H9 (cell line): ENCODE measurements at regions not wholly inside any gene's neighbourhood (a gene's known extent, or its start where the extent isn't known, plus 50 kb on each side); places are given as distances from the start of the nearest gene placed in this dataset.

Experiments
- DNase-seq: peaks from one replicate; pipeline ENCODE4 v3.0.0-alpha.2; 2017
- H2AFZ ChIP-seq: one replicate; pipeline ENCODE4 v1.6.1; 2013; ENCODE audit warnings: mild to moderate bottlenecking, low read length, control low read depth, moderate library complexity
- H2AK5ac ChIP-seq: 2 replicates; pipeline ENCODE4 v1.6.1; 2013; ENCODE audit warnings: low read length, control low read depth, mixed read lengths; ENCODE audit not compliant: insufficient read length
- H2BK120ac ChIP-seq: one replicate; pipeline ENCODE4 v1.6.1; 2013; ENCODE audit warnings: low read depth, mild to moderate bottlenecking, low read length, control low read depth, inconsistent platforms; ENCODE audit not compliant: poor library complexity, severe bottlenecking
- H2BK12ac ChIP-seq: 2 replicates; pipeline ENCODE4 v1.6.1; 2013; ENCODE audit warnings: low read length, control low read depth, mixed read lengths, low read depth; ENCODE audit not compliant: insufficient read length
- H2BK15ac ChIP-seq: 2 replicates; pipeline ENCODE4 v1.6.1; 2013; ENCODE audit warnings: low read depth, low read length, control low read depth
- H2BK20ac ChIP-seq: one replicate; pipeline ENCODE4 v1.6.1; 2013; ENCODE audit warnings: low read depth, mild to moderate bottlenecking, low read length, control low read depth, inconsistent platforms; ENCODE audit not compliant: poor library complexity, severe bottlenecking
- H2BK5ac ChIP-seq: 2 replicates; pipeline ENCODE4 v1.6.1; 2013; ENCODE audit warnings: low read length, control low read depth, mixed read lengths; ENCODE audit not compliant: insufficient read length
- H3K14ac ChIP-seq: 2 replicates; pipeline ENCODE4 v1.6.1; 2013; ENCODE audit warnings: low read length, control low read depth; ENCODE audit not compliant: insufficient read depth
- H3K18ac ChIP-seq: 2 replicates; pipeline ENCODE4 v1.6.1; 2013; ENCODE audit warnings: low read depth, mild to moderate bottlenecking, mixed read lengths, low read length, control low read depth; ENCODE audit not compliant: insufficient read length
- H3K23ac ChIP-seq: 2 replicates; pipeline ENCODE4 v1.6.1; 2013; ENCODE audit warnings: low read length, control low read depth, mixed read lengths, low read depth; ENCODE audit not compliant: insufficient read length
- H3K23me2 ChIP-seq: 2 replicates; pipeline ENCODE4 v1.6.1; 2013; ENCODE audit warnings: low read depth, mild to moderate bottlenecking, mixed read lengths, low read length, control low read depth; ENCODE audit not compliant: insufficient read length, poor library complexity, severe bottlenecking
- H3K27ac ChIP-seq: 2 replicates; pipeline ENCODE4 v1.5.1; 2013; ENCODE audit warnings: low read length, control low read depth, mixed read lengths, low read depth; ENCODE audit not compliant: insufficient read length
- H3K27me3 ChIP-seq: 2 replicates; pipeline ENCODE4 v1.6.1; 2013; ENCODE audit warnings: low read length, control low read depth, inconsistent platforms; ENCODE audit not compliant: insufficient read depth
- H3K4ac ChIP-seq: 2 replicates; pipeline ENCODE4 v1.6.1; 2013; ENCODE audit warnings: low read depth, mild to moderate bottlenecking, control low read depth, inconsistent platforms, low read length, moderate library complexity
- H3K4me1 ChIP-seq: 2 replicates; pipeline ENCODE4 v1.6.1; 2013; ENCODE audit warnings: low read length, control low read depth, inconsistent platforms; ENCODE audit not compliant: insufficient read depth
- H3K4me2 ChIP-seq: 2 replicates; pipeline ENCODE4 v1.6.1; 2013; ENCODE audit warnings: low read length, control low read depth, mixed read lengths; ENCODE audit not compliant: insufficient read length, insufficient read depth
- H3K56ac ChIP-seq: 2 replicates; pipeline ENCODE4 v1.6.1; 2013; ENCODE audit warnings: low read depth, mild to moderate bottlenecking, mixed read lengths, low read length, control low read depth; ENCODE audit not compliant: insufficient read length
- H3K79me1 ChIP-seq: 2 replicates; pipeline ENCODE4 v1.6.1; 2013; ENCODE audit warnings: low read depth, mild to moderate bottlenecking, moderate library complexity, low read length, control low read depth, inconsistent platforms; ENCODE audit not compliant: insufficient read depth, poor library complexity, severe bottlenecking
- H3K79me2 ChIP-seq: 2 replicates; pipeline ENCODE4 v1.6.1; 2013; ENCODE audit warnings: low read length, control low read depth, inconsistent platforms; ENCODE audit not compliant: insufficient read depth
- H3K9ac ChIP-seq: 2 replicates; pipeline ENCODE4 v1.6.1; 2013; ENCODE audit warnings: low read length, control low read depth, mixed read lengths; ENCODE audit not compliant: insufficient read length; ENCODE audit errors: extremely low read depth
- H3K9me3 ChIP-seq: one replicate; pipeline ENCODE4 v1.6.1; 2013; ENCODE audit warnings: low read depth, low read length, inconsistent platforms; ENCODE audit not compliant: control insufficient read depth
- H3T11ph ChIP-seq: one replicate; pipeline ENCODE4 v1.6.1; 2013; ENCODE audit warnings: mild to moderate bottlenecking, low read length, control low read depth, inconsistent platforms
- H4K20me1 ChIP-seq: one replicate; pipeline ENCODE4 v1.6.1; 2013; ENCODE audit not compliant: control insufficient read depth, insufficient read length, insufficient read depth
- H4K5ac ChIP-seq: 2 replicates; pipeline ENCODE4 v1.6.1; 2013; ENCODE audit warnings: low read depth, mild to moderate bottlenecking, mixed read lengths, low read length, control low read depth; ENCODE audit not compliant: insufficient read length
- H4K8ac ChIP-seq: replicated peaks from 2 replicates; pipeline ENCODE4 v1.6.1; 2013; ENCODE audit warnings: low read length, control low read depth, mixed read lengths, low read depth; ENCODE audit not compliant: insufficient read length
- H4K91ac ChIP-seq: 2 replicates; pipeline ENCODE4 v1.6.1; 2013; ENCODE audit warnings: low read depth, mild to moderate bottlenecking, moderate library complexity, mixed read lengths, low read length, control low read depth; ENCODE audit not compliant: insufficient read length
- H3K27ac Mint-ChIP-seq, 3 experiments: 2 replicates in 2 of 3; 3 replicates in 1 of 3; pipeline ENCODE4 v1.8.0; 2020 to 2021; ENCODE audit warnings: mixed read lengths in 3 of 3, mild to moderate bottlenecking in 1 of 3, moderate library complexity in 1 of 3
- H3K27me3 Mint-ChIP-seq: 2 replicates; pipeline ENCODE4 v1.8.0; 2021; ENCODE audit warnings: low read depth, mild to moderate bottlenecking, moderate library complexity, mixed read lengths
- H3K36me3 Mint-ChIP-seq, 3 experiments: 2 replicates in 2 of 3; 3 replicates in 1 of 3; pipeline ENCODE4 v1.8.0; 2020 to 2021; ENCODE audit warnings: low read depth in 3 of 3, mixed read lengths in 3 of 3; ENCODE audit not compliant: insufficient read depth in 1 of 3
- H3K4me1 Mint-ChIP-seq, 2 experiments: 2 replicates each; pipeline ENCODE4 v1.8.0; 2020; ENCODE audit warnings: mixed read lengths in 2 of 2
- H3K4me3 Mint-ChIP-seq, 2 experiments: 2 replicates in 1 of 2; 3 replicates in 1 of 2; pipeline ENCODE4 v1.8.0; 2020 to 2021; ENCODE audit warnings: mild to moderate bottlenecking in 2 of 2, mixed read lengths in 2 of 2, moderate library complexity in 1 of 2
- H3K9me3 Mint-ChIP-seq, 2 experiments: 2 replicates in 1 of 2; 3 replicates in 1 of 2; pipeline ENCODE4 v1.8.0; 2020; ENCODE audit warnings: mild to moderate bottlenecking in 2 of 2, mixed read lengths in 2 of 2, moderate library complexity in 1 of 2
- WGBS: extraction: QIAGEN DNeasy Blood & Tissue Kit; methylation state at CpG from one replicate; pipeline ENCODE4 v1.1.7; 2013; ENCODE audit warnings: missing lambda C conversion rate, low lambda C conversion rate, mixed read lengths; ENCODE audit not compliant: insufficient read length; ENCODE audit errors: extremely low coverage; 5-methylcytosine and 5-hydroxymethylcytosine counted together
- TF ChIP-seq, protein P1 (sequence below): fragments of 200-600 bp; sonication (generic); conservative IDR thresholded peaks from 3 replicates; pipeline ENCODE4 v1.8.0; 2021; ENCODE audit warnings: antibody characterized with exemption, mild to moderate bottlenecking

DNA sequence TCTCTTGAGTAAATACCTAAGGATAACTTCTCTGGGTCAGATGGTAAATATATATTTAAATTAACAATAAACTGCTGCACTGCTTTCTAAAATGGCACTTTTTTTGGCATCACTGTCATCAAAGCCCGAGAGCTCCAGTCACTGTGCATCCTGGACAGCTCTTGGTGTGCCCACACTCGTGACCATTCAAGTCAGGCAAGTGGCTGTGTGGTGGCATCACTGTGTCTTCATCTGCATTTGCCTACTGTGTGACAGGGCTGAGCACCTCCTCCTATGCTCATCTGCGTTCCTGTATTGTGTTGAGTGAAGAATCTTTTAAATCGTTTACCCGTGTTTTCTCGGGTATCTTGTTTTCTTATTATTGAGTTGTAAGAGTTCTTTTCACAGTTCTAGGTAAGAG is 568.1 kb upstream of the SALL3 start:
- Histone ChIP-seq H2AK5ac (no peak overlapping the region), H3K18ac (no peak overlapping the region), H2BK20ac (no peak overlapping the region), H3K79me1 (no peaks in the 10 kb centered on the region), H4K8ac (no peak overlapping the region), H3K4me2 (no peak overlapping the region), H2BK15ac (no peak overlapping the region), H2BK120ac (no peak overlapping the region), H3K14ac (no peak overlapping the region), H4K91ac (no peak overlapping the region), H3K9me3 (no peaks in the 10 kb centered on the region), H3K4ac (no peak overlapping the region), H2BK5ac (no peak overlapping the region), H3T11ph (no peak overlapping the region), H3K56ac (no peak overlapping the region), H4K20me1 (no peaks in the 10 kb centered on the region), H3K23ac (no peak overlapping the region), H3K79me2 (no peaks in the 10 kb centered on the region), H3K23me2 (no peaks in the 10 kb centered on the region), H3K27me3 (no peaks in the 10 kb centered on the region), H3K9ac (no peak overlapping the region), H4K5ac (no peak overlapping the region), H2AFZ (no peak overlapping the region), H3K27ac (no peak overlapping the region), H2BK12ac (no peak overlapping the region), H3K4me1 (no peaks in the 10 kb centered on the region)
- WGBS = no CpG with 5 or more reads among the region's 6 CpGs
- H3K4me1 Mint-ChIP-seq = no peaks in the 10 kb centered on the region
- H3K27ac Mint-ChIP-seq = no peak overlapping the region
- H3K36me3 Mint-ChIP-seq = no peaks in the 10 kb centered on the region; a peak in 1 of 7 replicates
- no peaks in the 10 kb centered on the region; a peak in 1 of 5 replicates for H3K9me3 Mint-ChIP-seq
- TF ChIP-seq, protein P1, sequence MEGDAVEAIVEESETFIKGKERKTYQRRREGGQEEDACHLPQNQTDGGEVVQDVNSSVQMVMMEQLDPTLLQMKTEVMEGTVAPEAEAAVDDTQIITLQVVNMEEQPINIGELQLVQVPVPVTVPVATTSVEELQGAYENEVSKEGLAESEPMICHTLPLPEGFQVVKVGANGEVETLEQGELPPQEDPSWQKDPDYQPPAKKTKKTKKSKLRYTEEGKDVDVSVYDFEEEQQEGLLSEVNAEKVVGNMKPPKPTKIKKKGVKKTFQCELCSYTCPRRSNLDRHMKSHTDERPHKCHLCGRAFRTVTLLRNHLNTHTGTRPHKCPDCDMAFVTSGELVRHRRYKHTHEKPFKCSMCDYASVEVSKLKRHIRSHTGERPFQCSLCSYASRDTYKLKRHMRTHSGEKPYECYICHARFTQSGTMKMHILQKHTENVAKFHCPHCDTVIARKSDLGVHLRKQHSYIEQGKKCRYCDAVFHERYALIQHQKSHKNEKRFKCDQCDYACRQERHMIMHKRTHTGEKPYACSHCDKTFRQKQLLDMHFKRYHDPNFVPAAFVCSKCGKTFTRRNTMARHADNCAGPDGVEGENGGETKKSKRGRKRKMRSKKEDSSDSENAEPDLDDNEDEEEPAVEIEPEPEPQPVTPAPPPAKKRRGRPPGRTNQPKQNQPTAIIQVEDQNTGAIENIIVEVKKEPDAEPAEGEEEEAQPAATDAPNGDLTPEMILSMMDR = no peak
- no peaks in the 10 kb centered on the region; the same call in 1 of the 2 replicates for H3K27me3 Mint-ChIP-seq
- no peak overlapping the region for H3K4me3 Mint-ChIP-seq
- DNase-seq = no peak
